Glutamatergic neuron (in vitro differentiated cells): ENCODE measurements at regions not wholly inside any gene's neighbourhood (a gene's known extent, or its start where the extent isn't known, plus 50 kb on each side); places are given as distances from the start of the nearest gene placed in this dataset.
"Not testable (repeated sequence)": the region's sequence is repeated elsewhere in the genome, so short reads cannot be mapped to it uniquely, and the experiment has no call there.

Source experiments
- DNase-seq: peaks from one replicate; pipeline ENCODE4 v3.0.0; 2022
- H3K27ac Mint-ChIP-seq: one replicate; pipeline ENCODE4 v1.8.0; 2020; ENCODE audit warnings: mild to moderate bottlenecking, mixed read lengths, inconsistent platforms; ENCODE audit not compliant: unreplicated experiment
- H3K27me3 Mint-ChIP-seq: one replicate; pipeline ENCODE4 v1.8.0; 2020; ENCODE audit warnings: mild to moderate bottlenecking, moderate library complexity, mixed read lengths, inconsistent platforms; ENCODE audit not compliant: unreplicated experiment
- H3K36me3 Mint-ChIP-seq: one replicate; pipeline ENCODE4 v1.8.0; 2020; ENCODE audit warnings: mild to moderate bottlenecking, mixed read lengths, inconsistent platforms; ENCODE audit not compliant: unreplicated experiment
- H3K4me1 Mint-ChIP-seq: one replicate; pipeline ENCODE4 v1.8.0; 2020; ENCODE audit warnings: mild to moderate bottlenecking, low read depth, mixed read lengths, inconsistent platforms; ENCODE audit not compliant: unreplicated experiment
- H3K4me3 Mint-ChIP-seq: one replicate; pipeline ENCODE4 v1.8.0; 2020; ENCODE audit warnings: mild to moderate bottlenecking, mixed read lengths, inconsistent platforms; ENCODE audit not compliant: unreplicated experiment
- H3K9me3 Mint-ChIP-seq: one replicate; pipeline ENCODE4 v1.8.0; 2020; ENCODE audit warnings: mild to moderate bottlenecking, moderate library complexity, mixed read lengths, inconsistent platforms; ENCODE audit not compliant: unreplicated experiment
- TF ChIP-seq, protein P1 (sequence below): fragments of 200-600 bp; sonication (generic); IDR thresholded peaks from one replicate; pipeline ENCODE4 v1.5.0; 2021; ENCODE audit not compliant: partially characterized antibody, unreplicated experiment

DNA sequence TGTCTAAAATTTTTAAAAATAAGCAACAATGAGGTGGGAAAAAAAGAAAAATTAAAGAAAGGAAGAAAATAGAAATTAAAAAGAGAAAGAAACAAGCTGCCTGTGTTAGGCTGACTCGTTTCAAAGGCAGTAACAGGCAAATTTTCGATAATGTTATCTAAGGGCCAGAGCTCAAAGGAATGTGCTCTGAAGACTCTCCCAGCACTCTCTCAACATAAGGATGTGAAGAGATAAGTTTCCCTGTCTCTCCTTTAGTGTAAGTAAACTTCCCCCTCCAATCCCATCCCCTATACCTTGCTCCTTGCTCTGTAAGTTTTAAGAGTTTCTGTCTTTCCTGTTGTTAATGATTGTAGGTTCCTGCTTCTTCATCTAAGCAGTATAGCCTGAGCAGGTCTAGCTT, 172.8 kb downstream of the TEX13C start:
- Mint-ChIP-seq H3K36me3 (no peaks in the 10 kb centered on the region), H3K9me3 (no peaks in the 10 kb centered on the region), H3K27ac (no peak overlapping the region), H3K4me1 (no peaks in the 10 kb centered on the region), H3K27me3 (no peaks in the 10 kb centered on the region), H3K4me3 (no peak overlapping the region)
- TF ChIP-seq, protein P1, sequence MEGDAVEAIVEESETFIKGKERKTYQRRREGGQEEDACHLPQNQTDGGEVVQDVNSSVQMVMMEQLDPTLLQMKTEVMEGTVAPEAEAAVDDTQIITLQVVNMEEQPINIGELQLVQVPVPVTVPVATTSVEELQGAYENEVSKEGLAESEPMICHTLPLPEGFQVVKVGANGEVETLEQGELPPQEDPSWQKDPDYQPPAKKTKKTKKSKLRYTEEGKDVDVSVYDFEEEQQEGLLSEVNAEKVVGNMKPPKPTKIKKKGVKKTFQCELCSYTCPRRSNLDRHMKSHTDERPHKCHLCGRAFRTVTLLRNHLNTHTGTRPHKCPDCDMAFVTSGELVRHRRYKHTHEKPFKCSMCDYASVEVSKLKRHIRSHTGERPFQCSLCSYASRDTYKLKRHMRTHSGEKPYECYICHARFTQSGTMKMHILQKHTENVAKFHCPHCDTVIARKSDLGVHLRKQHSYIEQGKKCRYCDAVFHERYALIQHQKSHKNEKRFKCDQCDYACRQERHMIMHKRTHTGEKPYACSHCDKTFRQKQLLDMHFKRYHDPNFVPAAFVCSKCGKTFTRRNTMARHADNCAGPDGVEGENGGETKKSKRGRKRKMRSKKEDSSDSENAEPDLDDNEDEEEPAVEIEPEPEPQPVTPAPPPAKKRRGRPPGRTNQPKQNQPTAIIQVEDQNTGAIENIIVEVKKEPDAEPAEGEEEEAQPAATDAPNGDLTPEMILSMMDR = no peak
- DNase-seq = no peak

DNA sequence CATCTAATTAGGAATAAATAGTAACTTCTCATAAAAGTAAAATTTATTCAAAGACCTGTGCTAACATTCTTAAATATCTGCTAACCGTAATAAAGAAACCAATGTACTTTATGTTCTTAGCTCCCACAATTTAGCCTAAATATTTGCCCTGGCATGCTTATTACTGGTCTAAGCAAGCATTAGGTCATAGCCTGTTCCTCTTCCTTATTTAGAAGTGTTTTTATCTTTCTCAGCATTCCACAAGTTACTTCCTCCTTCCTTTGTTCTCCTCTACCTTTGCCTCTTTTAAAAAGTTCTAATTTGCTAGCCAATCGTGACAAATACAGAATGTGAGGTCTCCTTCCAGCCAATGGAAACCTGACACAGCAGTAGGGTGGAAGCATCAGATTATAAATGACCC, 173.3 kb downstream of the TEX13C start:
- H3K9me3 Mint-ChIP-seq, H3K4me1 Mint-ChIP-seq, H3K36me3 Mint-ChIP-seq, H3K27me3 Mint-ChIP-seq, DNase-seq, H3K27ac Mint-ChIP-seq, H3K4me3 Mint-ChIP-seq: not testable (repeated sequence)

DNA sequence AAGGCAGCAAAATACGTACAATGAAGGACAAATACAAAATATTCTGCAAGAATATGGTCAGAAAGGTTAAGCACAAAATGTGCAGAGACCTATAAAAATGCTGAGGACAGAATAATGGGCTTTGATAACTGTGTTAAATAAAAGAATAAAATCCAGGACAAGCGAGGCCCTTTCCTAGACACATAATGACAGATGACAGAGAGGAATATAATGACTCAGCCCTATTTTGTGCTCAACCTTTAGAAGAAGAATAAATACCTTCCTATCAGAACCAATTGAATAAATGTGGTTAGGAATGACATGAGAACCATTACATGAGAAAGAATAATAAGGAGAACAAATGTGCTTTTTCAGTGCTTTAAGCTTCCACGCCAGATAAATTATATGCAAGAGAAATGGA, 178.0 kb downstream of the TEX13C start:
- Mint-ChIP-seq H3K36me3 (no peaks in the 10 kb centered on the region), H3K4me3 (no peak overlapping the region), H3K27me3 (no peaks in the 10 kb centered on the region), H3K27ac (no peak overlapping the region), H3K4me1 (no peaks in the 10 kb centered on the region), H3K9me3 (no peaks in the 10 kb centered on the region)
- no peak for DNase-seq
- TF ChIP-seq, protein P1 = no peak

DNA sequence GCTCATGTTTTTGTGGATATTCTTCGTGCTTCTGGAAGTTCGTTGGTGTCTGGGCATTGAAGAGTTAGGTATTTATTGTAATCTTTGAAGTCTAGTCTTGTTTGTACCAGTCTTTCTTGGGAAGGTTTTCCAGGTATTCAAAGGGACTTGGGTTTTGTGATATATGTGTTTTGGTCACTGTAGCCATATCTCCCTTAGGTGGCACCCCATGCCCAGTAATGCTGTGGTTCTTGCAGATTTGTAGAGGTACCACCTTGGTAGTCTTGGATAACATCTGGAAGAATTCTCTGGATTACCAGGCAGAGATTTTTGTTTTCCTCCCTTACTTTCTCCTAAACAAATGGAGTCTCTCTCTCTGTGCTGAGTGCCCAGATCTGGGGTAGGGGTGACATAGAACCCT, 184.1 kb downstream of the TEX13C start:
- no peaks in the 10 kb centered on the region for H3K4me1 Mint-ChIP-seq
- DNase-seq = no peak
- H3K4me3 Mint-ChIP-seq = no peak overlapping the region
- TF ChIP-seq, protein P1 = no peak
- no peaks in the 10 kb centered on the region for H3K27me3 Mint-ChIP-seq
- H3K9me3 Mint-ChIP-seq = no peaks in the 10 kb centered on the region
- no peaks in the 10 kb centered on the region for H3K36me3 Mint-ChIP-seq
- H3K27ac Mint-ChIP-seq = no peak overlapping the region

DNA sequence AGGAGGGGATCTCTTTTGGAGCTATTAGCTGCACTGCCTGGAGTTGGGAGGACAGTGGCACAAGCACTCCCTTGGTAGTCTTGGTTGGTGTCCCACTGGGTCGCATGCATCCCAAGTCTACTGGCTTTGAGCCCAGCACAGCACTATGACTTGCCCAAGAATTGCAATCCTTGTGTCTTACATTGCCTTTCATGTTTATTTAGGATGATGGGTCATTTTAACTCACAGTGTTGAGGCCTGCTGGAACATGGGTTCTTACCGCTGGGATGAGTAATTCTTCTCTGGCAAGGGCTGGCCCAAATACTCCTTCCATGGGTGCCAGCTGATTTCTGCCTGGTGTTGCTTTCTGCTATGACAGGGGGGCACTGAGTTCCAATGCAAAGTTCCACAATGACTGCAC, 185.5 kb downstream of the TEX13C start:
- no peaks in the 10 kb centered on the region for H3K36me3 Mint-ChIP-seq
- no peak for DNase-seq
- no peaks in the 10 kb centered on the region for H3K4me1 Mint-ChIP-seq
- H3K9me3 Mint-ChIP-seq = no peaks in the 10 kb centered on the region
- no peaks in the 10 kb centered on the region for H3K27me3 Mint-ChIP-seq
- TF ChIP-seq, protein P1 = no peak
- no peak overlapping the region for H3K4me3 Mint-ChIP-seq
- no peak overlapping the region for H3K27ac Mint-ChIP-seq

DNA sequence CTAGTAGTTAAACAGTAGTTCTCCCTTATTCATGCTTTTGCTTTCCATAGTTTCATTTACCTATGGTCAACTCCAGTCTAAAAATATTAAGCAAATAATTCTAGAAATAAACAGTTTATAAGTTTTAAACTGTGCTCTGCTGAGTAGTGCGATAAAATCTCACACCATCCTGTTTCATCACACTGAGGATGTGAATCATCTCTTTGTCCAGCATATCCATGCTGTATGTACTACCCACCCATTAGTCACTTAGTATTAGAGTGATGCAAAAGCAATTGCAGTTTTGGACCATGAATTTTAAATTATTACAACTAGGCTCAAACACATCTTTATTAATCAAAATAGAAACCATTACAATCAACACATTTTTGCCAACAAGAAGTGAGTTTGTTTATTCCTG, 187.4 kb downstream of the TEX13C start:
- no peaks in the 10 kb centered on the region for H3K36me3 Mint-ChIP-seq
- DNase-seq = no peak
- H3K27me3 Mint-ChIP-seq = no peaks in the 10 kb centered on the region
- TF ChIP-seq, protein P1 = no peak
- no peaks in the 10 kb centered on the region for H3K4me1 Mint-ChIP-seq
- no peaks in the 10 kb centered on the region for H3K9me3 Mint-ChIP-seq
- H3K4me3 Mint-ChIP-seq = no peak overlapping the region
- H3K27ac Mint-ChIP-seq = no peak overlapping the region
